Thoracic aorta (tissue), 2 donors: ENCODE measurements at regions not wholly inside any gene's neighbourhood (a gene's known extent, or its start where the extent isn't known, plus 50 kb on each side); places are given as distances from the start of the nearest gene placed in this dataset.

Source experiments
- ATAC-seq: fragments of 150-250 bp; one replicate; pipeline ENCODE4 v1.8.0; 2017; ENCODE audit warnings: low read depth; ENCODE audit not compliant: insufficient number of reproducible peaks, low FRiP score
- DNase-seq: peaks from one replicate; pipeline ENCODE4 v3.0.0-alpha.2; 2020; ENCODE audit warnings: low spot score
- H3K27ac ChIP-seq, 2 donors: fragments of 200-600 bp; sonication (generic); 1 replicate in 1 of 2; 2 replicates in 1 of 2; pipeline ENCODE4 v1.5.1; 2016; ENCODE audit warnings: mild to moderate bottlenecking in 2 of 2, moderate library complexity in 2 of 2
- H3K27me3 ChIP-seq: fragments of 200-600 bp; sonication (generic); replicated peaks from 2 replicates; pipeline ENCODE4 v1.6.0; 2016; ENCODE audit warnings: mild to moderate bottlenecking; ENCODE audit not compliant: insufficient read depth
- H3K36me3 ChIP-seq: fragments of 200-600 bp; sonication (generic); one replicate; pipeline ENCODE4 v1.5.1; 2016
- H3K4me1 ChIP-seq, 2 donors: fragments of 200-600 bp; sonication (generic); 1 replicate in 1 of 2; 2 replicates in 1 of 2; pipeline versions ENCODE4 v1.5.1 to v1.6.0; 2016; ENCODE audit warnings: low read depth in 2 of 2, mild to moderate bottlenecking in 1 of 2; ENCODE audit not compliant: control insufficient read depth in 1 of 2
- H3K4me3 ChIP-seq: fragments of 200-600 bp; sonication (generic); 2 replicates; pipeline ENCODE4 v1.5.1; 2016; ENCODE audit warnings: mild to moderate bottlenecking
- H3K9me3 ChIP-seq: fragments of 200-600 bp; sonication (generic); 2 replicates; pipeline ENCODE4 v1.5.1; 2016
- CTCF ChIP-seq: fragments of 200-600 bp; sonication (generic); IDR thresholded peaks from one replicate; pipeline ENCODE4 v1.5.1; 2019; ENCODE audit warnings: antibody characterized with exemption

- H3K27ac ChIP-seq: no peak overlapping the region
- H3K36me3 ChIP-seq: no peaks in the 10 kb centered on the region
- H3K4me3 ChIP-seq: no peak overlapping the region
- no peaks in the 10 kb centered on the region for H3K9me3 ChIP-seq
- ATAC-seq (no peak), DNase-seq (no peak)
- no peaks in the 10 kb centered on the region for H3K4me1 ChIP-seq
- no peak for TF ChIP-seq CTCF
- no peaks in the 10 kb centered on the region for H3K27me3 ChIP-seq
Measured at GRCh38 chr7:155233311-155234157, 64.1 kb upstream of the INSIG1 start.

- TF ChIP-seq CTCF: no peak
- H3K4me1 ChIP-seq: no peaks in the 10 kb centered on the region
- no peak for DNase-seq
- no peak overlapping the region for H3K27ac ChIP-seq
- H3K36me3 ChIP-seq: no peaks in the 10 kb centered on the region
- no peak overlapping the region for H3K4me3 ChIP-seq
- no peaks in the 10 kb centered on the region for H3K9me3 ChIP-seq
- no peaks in the 10 kb centered on the region for H3K27me3 ChIP-seq
- ATAC-seq: no peak
Measured at GRCh38 chr7:155234158-155234492, 63.6 kb upstream of the INSIG1 start.

- ATAC-seq (no peak), DNase-seq (no peak)
- Histone ChIP-seq H3K9me3 (no peaks in the 10 kb centered on the region), H3K27me3 (no peaks in the 10 kb centered on the region), H3K4me3 (no peak overlapping the region), H3K4me1 (no peaks in the 10 kb centered on the region), H3K27ac (no peak overlapping the region), H3K36me3 (no peaks in the 10 kb centered on the region)
- no peak for TF ChIP-seq CTCF
Measured at GRCh38 chr7:155234950-155235789, 62.5 kb upstream of the INSIG1 start.

- Histone ChIP-seq H3K27me3 (no peaks in the 10 kb centered on the region), H3K4me3 (no peak overlapping the region), H3K4me1 (no peaks in the 10 kb centered on the region), H3K27ac (no peak overlapping the region), H3K36me3 (no peaks in the 10 kb centered on the region), H3K9me3 (no peaks in the 10 kb centered on the region)
- ATAC-seq: no peak
- TF ChIP-seq CTCF: no peak
- DNase-seq: no peak
Measured at GRCh38 chr7:155236386-155236785, 61.3 kb upstream of the INSIG1 start.

- no peak for TF ChIP-seq CTCF
- Histone ChIP-seq H3K4me3 (no peak overlapping the region), H3K36me3 (no peaks in the 10 kb centered on the region), H3K9me3 (no peaks in the 10 kb centered on the region), H3K27ac (no peak overlapping the region), H3K27me3 (no peaks in the 10 kb centered on the region), H3K4me1 (no peaks in the 10 kb centered on the region)
- DNase-seq (no peak), ATAC-seq (no peak)
Measured at GRCh38 chr7:155237297-155237696, 60.4 kb upstream of the INSIG1 start.
